HG03558 (cell line): ENCODE measurements at regions not wholly inside any gene's neighbourhood (a gene's known extent, or its start where the extent isn't known, plus 50 kb on each side); places are given as distances from the start of the nearest gene placed in this dataset.
A peak's percentile ranks its signal among the peaks of the same experiment; 100 is the strongest.
"Not testable (repeated sequence)": the region's sequence is repeated elsewhere in the genome, so short reads cannot be mapped to it uniquely, and the experiment has no call there.

Experiments
- ATAC-seq: cut with Tn5 transposase; IDR thresholded peaks from one replicate; pipeline ENCODE4 v1.9.1; 2021; ENCODE audit warnings: moderate number of reproducible peaks; ENCODE audit not compliant: unreplicated experiment; ENCODE audit errors: extremely low read depth

DNA sequence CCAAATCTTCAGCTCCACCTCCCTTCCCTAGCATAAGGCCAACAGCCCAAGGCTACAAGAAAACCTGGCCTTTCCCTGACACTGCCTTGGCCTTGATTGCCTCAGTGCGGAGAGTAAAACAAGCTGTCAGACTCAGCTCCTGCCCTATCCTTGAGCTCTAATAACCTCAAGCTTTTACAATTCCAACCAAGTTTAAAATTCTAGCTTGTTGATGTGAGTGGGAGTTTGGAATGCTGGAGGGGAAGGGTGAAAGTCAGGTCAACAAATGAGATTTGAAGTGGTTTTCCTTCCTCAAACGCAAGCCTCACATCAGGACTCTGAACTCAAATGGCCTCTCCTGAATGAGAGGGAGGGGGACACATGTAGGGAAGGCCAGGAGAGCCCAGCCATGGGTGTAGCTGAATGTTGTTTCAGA lies 197.0 kb upstream of the VLDLR start:
- no peak for ATAC-seq

- ATAC-seq, result no peak
Measured at GRCh38 chr9:2425676-2426075, 195.9 kb upstream of the VLDLR start.

- no peak for ATAC-seq
Measured at GRCh38 chr9:2427120-2427891, 194.3 kb upstream of the VLDLR start.

DNA sequence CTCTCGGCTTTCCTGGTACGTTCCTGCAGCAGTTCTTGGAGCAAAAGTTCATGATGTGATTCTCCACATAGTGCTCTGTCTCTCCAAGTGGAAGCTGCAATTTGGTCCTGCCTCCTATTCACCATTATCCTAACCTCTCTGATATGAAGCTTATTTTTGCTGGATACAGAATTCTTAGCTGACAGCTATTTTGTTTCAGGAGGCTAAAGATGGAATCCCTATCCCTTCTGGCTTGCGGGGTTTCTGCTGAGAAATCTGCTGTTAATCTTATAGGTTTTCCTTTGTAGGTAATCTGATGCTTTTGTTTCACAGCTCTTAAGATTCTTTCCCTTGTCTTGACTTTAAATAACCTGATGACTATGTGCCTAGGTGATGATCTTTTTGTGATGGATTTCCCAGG lies 181.6 kb upstream of the VLDLR start:
- no peak for ATAC-seq

- ATAC-seq, result not testable (repeated sequence)
Measured at GRCh38 chr9:2443933-2444332, 177.7 kb upstream of the VLDLR start.

GRCh38 chr9:2448193-2448738 lies 173.3 kb upstream of the VLDLR start:
- no peak for ATAC-seq

DNA sequence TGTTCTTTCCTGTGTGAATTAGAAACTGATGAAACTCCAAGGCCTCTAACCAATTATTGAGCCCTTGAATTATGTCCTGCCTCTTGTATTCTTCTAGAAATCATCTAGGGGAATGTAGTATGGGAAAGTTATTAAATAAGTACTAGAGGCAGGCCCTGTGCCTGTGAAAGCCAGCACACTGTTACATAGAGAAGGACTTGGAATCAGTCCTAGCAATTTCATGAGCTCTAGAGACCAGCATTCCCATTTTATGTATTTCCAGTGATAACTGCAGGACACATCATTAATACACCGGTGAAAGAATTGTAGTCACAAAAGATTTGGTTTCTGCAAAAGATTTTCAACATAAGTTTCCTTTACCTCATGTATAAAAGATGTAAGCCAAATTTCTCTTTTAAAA lies 168.5 kb upstream of the VLDLR start:
- ATAC-seq, result no peak

GRCh38 chr9:2453701-2454100 lies 167.9 kb upstream of the VLDLR start:
- no peak for ATAC-seq

DNA sequence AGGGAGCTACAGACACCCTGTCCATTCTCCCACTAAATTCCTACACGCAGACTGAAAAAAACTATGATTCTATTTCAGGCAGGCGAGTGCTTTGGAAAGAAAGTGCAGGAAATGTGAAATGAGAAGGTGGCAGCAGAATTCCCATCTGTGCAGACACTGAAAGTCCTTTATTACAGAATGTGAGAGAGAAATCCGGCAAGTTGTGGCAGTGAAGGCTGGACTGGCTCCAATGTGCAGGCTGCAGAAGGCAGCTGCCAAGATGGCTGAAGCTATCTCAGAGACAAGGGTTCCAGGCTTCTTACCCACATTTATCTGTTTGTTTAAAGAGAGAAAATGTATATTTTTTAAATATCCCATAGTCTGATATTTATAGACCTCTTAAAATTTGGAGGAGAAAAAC lies 161.8 kb upstream of the VLDLR start:
- no peak for ATAC-seq

DNA sequence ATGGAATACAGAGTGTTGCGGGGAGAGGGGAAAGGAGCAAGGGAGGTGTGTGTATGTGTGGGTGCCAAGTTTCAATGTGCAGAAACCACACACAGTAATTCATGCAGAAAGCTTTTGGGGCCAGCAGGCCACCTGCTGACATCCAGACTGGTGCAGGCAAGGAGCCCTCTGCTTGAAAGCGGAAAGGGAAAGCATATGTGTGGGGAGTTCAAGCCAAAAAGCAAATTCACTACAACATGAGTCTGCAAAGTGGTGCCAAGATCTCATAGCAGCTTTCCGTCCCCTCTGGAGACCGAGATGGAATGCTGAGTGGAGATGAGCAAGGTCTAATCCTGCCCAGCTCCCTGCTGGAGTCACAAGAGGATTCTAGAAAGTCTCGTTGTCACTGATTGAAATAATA lies 159.7 kb upstream of the VLDLR start:
- ATAC-seq, result no peak

DNA sequence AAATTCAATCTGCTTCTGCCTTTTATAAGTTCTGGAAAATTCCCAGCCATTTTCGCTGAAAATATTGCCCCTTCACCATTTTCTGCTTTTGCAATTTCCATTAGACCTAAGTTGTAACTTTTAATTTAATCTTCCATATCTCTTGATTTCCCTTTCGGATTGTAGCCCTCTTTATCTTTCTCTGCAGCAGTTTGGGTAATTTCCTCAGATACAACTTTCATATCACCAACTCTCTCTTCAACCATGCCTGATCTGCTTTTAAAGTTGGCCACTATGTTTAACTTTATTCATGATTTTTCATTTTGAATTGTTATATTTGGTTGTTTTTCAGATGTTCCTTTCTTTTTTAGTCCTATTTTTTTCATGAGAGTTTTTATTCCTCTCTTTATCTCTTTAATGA lies 157.0 kb upstream of the VLDLR start:
- no peak for ATAC-seq

DNA sequence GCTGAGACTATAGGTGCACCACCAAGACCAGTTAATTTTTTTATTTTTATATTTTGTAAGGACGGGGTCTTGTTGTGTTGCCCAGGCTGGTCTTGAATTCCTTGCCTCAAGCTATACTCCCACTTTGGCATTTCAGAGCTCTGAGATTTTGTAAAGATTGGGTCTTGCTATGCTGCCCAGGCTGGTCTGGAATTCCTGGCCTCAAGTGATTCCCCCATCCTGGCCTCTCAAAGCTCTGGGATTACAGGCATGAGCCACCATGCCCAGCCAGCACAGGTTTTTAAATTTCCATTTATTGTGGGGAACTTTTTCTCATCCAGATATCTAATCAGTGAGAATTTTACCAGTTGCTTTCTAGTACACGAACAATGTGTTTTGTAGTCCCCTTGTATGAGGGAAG lies 156.1 kb upstream of the VLDLR start:
- ATAC-seq, result no peak

GRCh38 chr9:2465921-2466460 lies 155.6 kb upstream of the VLDLR start:
- ATAC-seq, result peak; percentile 100

GRCh38 chr9:2466703-2467102 lies 154.9 kb upstream of the VLDLR start:
- ATAC-seq, result no peak

DNA sequence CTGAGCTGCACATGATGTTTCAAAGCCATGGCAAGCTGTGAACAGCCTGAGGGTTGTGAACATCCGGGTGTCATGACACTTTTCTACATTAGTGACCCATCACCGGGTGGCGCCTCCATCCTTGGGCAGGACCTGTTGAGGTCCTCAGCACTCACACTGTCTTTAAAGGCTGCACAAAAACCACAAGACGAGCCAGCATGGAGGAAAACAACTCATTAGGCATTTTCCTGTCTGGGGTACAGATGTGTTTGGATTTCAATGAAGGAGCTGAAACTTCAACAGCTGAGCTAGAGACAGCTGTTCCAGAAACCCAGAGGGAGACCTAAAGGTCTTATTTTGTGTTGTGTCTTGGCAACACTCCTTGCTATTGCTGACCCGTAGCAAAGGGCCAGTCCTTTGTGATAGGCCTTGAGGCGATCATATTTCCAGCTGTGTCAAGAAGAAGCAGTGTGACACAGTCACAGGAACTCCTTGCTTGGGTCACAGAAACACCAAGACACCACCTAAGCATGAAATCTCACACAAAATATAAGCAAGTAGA lies 151.8 kb upstream of the VLDLR start:
- no peak for ATAC-seq

GRCh38 chr9:2473681-2474080 lies 147.9 kb upstream of the VLDLR start:
- no peak for ATAC-seq

GRCh38 chr9:2477755-2478154 lies 143.8 kb upstream of the VLDLR start:
- ATAC-seq, result no peak

- no peak for ATAC-seq
Measured at GRCh38 chr9:2478421-2478820, 143.2 kb upstream of the VLDLR start.

DNA sequence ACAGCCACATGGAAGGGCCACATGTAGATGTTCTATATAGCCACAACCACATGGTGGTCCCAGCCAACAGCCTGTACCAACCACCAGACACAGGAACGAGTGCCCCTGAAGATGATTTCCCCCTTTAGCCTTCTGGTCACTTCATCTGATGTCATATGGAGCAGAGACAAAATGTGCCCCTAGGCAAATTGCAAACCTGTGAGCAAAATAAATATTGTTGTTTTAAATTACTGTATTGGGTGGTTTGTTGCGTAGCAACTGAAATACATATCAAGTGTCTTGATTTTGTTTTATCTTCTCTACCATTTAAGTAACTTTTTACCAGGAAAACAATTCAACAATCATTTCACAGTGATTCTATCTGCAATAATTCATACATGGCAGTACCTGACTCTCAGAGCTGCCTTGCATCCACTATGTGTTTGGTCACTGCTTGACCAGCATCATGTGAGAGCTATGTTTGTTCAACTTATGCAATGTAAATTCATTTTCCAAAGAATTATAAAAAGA lies 142.5 kb upstream of the VLDLR start:
- ATAC-seq, result no peak

- ATAC-seq, result no peak
Measured at GRCh38 chr9:2480255-2480837, 141.2 kb upstream of the VLDLR start.

DNA sequence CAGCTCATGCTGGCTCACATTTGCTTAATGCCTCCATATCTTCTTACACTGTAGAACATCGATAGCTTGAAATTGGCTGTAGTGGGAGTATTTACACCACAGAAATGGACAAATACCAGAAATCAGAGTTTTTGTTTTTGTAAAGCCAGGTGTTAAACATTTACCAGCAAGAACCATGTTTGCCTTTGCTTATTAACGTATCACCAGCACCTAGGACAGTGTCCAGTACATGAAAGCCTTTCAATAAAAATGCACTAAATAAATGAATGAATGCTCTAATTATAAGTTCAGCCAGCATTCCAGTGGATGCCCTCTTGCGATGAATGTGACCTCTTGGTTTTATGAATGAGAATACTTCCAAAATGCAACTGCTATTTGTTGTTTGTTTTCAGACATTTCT lies 140.4 kb upstream of the VLDLR start:
- no peak for ATAC-seq
